PC-3 (cell line): ENCODE measurements at regions not wholly inside any gene's neighbourhood (a gene's known extent, or its start where the extent isn't known, plus 50 kb on each side); places are given as distances from the start of the nearest gene placed in this dataset.

Experiments used
- EZH2 ChIP-seq: fragments of 300-600 bp; sonication (generic); IDR thresholded peaks from one replicate; pipeline ENCODE4 v1.6.1; 2017; ENCODE audit warnings: antibody characterized with exemption, mild to moderate bottlenecking, low read length; ENCODE audit not compliant: unreplicated experiment
- TF ChIP-seq, protein P1 (sequence below): fragments of 300-600 bp; sonication (generic); conservative IDR thresholded peaks from 2 replicates; pipeline ENCODE4 v1.5.1; 2017; ENCODE audit warnings: antibody characterized with exemption, low read depth, mild to moderate bottlenecking, low read length

DNA sequence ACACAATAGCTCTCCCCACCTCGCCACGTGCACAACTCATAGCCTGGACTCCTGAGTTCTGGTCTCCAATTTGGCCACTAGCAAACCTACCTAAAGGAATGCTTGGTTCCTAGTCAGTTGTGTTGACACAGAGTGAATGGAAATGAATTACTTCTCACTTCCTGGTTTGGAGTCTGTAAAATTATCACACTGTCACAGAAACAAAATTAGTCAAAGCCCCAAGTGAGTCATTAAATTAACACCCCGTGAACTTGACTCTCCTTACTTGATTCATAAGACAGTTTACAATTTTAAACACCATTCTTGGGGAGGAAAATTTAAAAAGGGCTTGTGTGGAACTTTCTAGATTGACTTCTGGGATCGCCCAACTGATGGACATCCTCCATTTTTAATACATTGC, 276.2 kb upstream of the CTNNB1 start:
- TF ChIP-seq, protein P1, sequence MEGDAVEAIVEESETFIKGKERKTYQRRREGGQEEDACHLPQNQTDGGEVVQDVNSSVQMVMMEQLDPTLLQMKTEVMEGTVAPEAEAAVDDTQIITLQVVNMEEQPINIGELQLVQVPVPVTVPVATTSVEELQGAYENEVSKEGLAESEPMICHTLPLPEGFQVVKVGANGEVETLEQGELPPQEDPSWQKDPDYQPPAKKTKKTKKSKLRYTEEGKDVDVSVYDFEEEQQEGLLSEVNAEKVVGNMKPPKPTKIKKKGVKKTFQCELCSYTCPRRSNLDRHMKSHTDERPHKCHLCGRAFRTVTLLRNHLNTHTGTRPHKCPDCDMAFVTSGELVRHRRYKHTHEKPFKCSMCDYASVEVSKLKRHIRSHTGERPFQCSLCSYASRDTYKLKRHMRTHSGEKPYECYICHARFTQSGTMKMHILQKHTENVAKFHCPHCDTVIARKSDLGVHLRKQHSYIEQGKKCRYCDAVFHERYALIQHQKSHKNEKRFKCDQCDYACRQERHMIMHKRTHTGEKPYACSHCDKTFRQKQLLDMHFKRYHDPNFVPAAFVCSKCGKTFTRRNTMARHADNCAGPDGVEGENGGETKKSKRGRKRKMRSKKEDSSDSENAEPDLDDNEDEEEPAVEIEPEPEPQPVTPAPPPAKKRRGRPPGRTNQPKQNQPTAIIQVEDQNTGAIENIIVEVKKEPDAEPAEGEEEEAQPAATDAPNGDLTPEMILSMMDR = no peak
- no peak for TF ChIP-seq EZH2
